ENCODE measurements at regions not wholly inside any gene's neighbourhood (a gene's known extent, or its start where the extent isn't known, plus 50 kb on each side); places are given as distances from the start of the nearest gene placed in this dataset.

GRCh38 chr2:240229005-240229404 is 88.5 kb upstream of the OTOS start:
- no peak overlapping the region for H3K27ac ChIP-seq
- TF ChIP-seq CTCF (conservative IDR thresholded peaks at IDR 0.05) (no peak), ZFX (IDR thresholded peaks at IDR 0.05) (no peak)

- TF ChIP-seq ZFX (IDR thresholded peaks at IDR 0.05), result no peak
- no peak for TF ChIP-seq CTCF (conservative IDR thresholded peaks at IDR 0.05)
Observed at GRCh38 chr2:240229603-240230235, 89.3 kb upstream of the OTOS start.

GRCh38 chr2:240230291-240230931 is 90.0 kb upstream of the OTOS start:
- H3K27ac ChIP-seq, result no peak overlapping the region
- TF ChIP-seq CTCF (conservative IDR thresholded peaks at IDR 0.05), result no peak
- no peak for TF ChIP-seq ZFX (IDR thresholded peaks at IDR 0.05)

More at GRCh38 chr2:240229603-240230235, 89.3 kb upstream of the OTOS start:
- no peak overlapping the region for H3K27ac ChIP-seq

- TF ChIP-seq ZFX (IDR thresholded peaks at IDR 0.05) (no peak), CTCF (conservative IDR thresholded peaks at IDR 0.05) (no peak)
- no peak overlapping the region for H3K27ac ChIP-seq
Observed at GRCh38 chr2:240231838-240232244, 91.4 kb upstream of the OTOS start.

- no peak overlapping the region for H3K27ac ChIP-seq
- TF ChIP-seq CTCF (conservative IDR thresholded peaks at IDR 0.05) (no peak), ZFX (IDR thresholded peaks at IDR 0.05) (no peak)
Observed at GRCh38 chr2:240232264-240232915, 91.9 kb upstream of the OTOS start.

- H3K27ac ChIP-seq, result no peak overlapping the region
- TF ChIP-seq CTCF (conservative IDR thresholded peaks at IDR 0.05), result peak; percentile 84
- no peak for TF ChIP-seq ZFX (IDR thresholded peaks at IDR 0.05)
Observed at GRCh38 chr2:240232961-240233884, 92.8 kb upstream of the OTOS start.

All from C4-2B (cell line).